ENCODE measurements at regions not wholly inside any gene's neighbourhood (a gene's known extent, or its start where the extent isn't known, plus 50 kb on each side); places are given as distances from the start of the nearest gene placed in this dataset.
A peak's percentile ranks its signal among the peaks of the same experiment; 100 is the strongest.

DNA sequence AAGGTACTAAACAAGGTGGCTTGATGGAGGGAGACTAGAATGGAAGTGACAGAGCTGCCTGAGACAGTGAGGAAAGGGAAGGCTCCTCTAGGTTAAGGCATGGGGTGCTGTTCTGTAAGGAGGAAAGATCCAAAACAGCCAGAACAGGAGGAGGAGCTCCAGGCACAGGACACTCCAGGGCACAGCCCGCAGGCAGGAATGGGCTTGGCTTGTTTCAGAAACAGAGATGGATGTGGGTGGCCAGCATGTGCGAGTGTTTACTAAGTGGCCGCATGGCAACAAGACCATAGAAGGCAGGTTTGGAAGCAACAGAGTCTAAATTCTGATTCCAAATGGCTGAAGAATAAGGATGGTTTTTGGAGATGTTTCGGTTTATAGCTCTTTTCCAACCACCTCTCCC is 889.1 kb downstream of the AACS start:
- no peaks in the 10 kb centered on the region for H3K4me1 Mint-ChIP-seq
- H3K27me3 Mint-ChIP-seq: no peaks in the 10 kb centered on the region
- ATAC-seq: no peak
- peaks cover 13 to 34% of the 10 kb centered on the region in 2 donors for H3K9me3 Mint-ChIP-seq
- H3K4me3 Mint-ChIP-seq: no peak overlapping the region
- DNase-seq: no peak
- no peak overlapping the region for H3K27ac Mint-ChIP-seq

- ATAC-seq: no peak
- no peaks in the 10 kb centered on the region for H3K4me1 Mint-ChIP-seq
- no peak overlapping the region for H3K27ac Mint-ChIP-seq
- peaks cover 8 to 39% of the 10 kb centered on the region in 2 donors for H3K9me3 Mint-ChIP-seq
- H3K27me3 Mint-ChIP-seq: no peaks in the 10 kb centered on the region
- H3K4me3 Mint-ChIP-seq: no peak overlapping the region
- no peak for DNase-seq
Measured at GRCh38 chr12:125956186-125956585, 891.0 kb downstream of the AACS start.

DNA sequence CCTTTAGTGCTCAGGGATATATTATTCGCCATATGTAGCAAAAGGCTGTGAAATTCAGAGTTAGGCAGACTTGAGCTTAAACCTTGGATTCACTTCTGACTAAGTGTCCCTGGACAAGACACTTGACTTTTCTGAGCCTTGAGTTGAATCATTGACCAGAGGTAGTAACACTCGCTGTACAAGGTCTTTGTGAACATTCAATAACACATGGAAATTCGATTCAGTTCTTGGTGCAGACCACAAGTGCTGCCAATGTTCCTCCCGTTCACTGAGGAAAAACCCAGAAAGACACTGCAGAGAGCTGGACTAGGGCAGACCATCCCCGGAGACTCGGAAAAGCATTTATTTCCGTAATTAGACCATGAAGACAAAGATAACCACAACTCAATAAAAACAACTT is 901.4 kb downstream of the AACS start:
- Mint-ChIP-seq H3K27me3 (no peaks in the 10 kb centered on the region), H3K27ac (no peak overlapping the region), H3K4me3 (no peak overlapping the region), H3K9me3 (peaks cover 12 to 22% of the 10 kb centered on the region in 2 donors), H3K4me1 (no peaks in the 10 kb centered on the region)
- DNase-seq: no peak
- ATAC-seq: no peak

- no peaks in the 10 kb centered on the region for H3K27me3 Mint-ChIP-seq
- no peak overlapping the region for H3K4me3 Mint-ChIP-seq
- DNase-seq (no peak), ATAC-seq (no peak)
- H3K4me1 Mint-ChIP-seq: no peaks in the 10 kb centered on the region
- peaks cover 12 to 15% of the 10 kb centered on the region in 2 donors for H3K9me3 Mint-ChIP-seq
- H3K27ac Mint-ChIP-seq: no peak overlapping the region
Measured at GRCh38 chr12:125968413-125968812, 903.2 kb downstream of the AACS start.

DNA sequence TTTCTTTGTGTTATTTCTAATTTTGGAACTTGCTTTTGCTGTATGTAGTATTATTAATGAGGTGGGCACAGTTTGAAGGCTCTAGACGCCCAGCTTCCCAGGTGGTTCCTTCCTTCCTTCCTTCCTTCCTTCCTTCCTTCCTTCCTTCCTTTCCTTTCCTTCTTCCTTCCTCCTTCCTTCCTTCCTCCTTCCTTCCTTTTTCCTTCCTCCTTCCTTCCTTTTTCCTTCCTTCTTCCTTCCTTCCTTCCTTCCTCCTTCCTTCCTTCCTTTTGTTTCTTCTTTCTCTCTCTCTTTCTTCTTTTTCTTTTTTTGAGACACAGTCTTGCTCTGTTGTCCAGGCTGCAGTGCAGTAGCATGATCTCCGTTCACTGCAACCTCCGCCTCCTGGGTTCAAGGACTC is 906.7 kb downstream of the AACS start:
- H3K4me1 Mint-ChIP-seq: no peaks in the 10 kb centered on the region
- no peak overlapping the region for H3K27ac Mint-ChIP-seq
- no peak overlapping the region for H3K4me3 Mint-ChIP-seq
- ATAC-seq (no peak), DNase-seq (no peak)
- H3K9me3 Mint-ChIP-seq: peaks cover under 1 to 4% of the 10 kb centered on the region in 2 donors
- no peaks in the 10 kb centered on the region for H3K27me3 Mint-ChIP-seq

DNA sequence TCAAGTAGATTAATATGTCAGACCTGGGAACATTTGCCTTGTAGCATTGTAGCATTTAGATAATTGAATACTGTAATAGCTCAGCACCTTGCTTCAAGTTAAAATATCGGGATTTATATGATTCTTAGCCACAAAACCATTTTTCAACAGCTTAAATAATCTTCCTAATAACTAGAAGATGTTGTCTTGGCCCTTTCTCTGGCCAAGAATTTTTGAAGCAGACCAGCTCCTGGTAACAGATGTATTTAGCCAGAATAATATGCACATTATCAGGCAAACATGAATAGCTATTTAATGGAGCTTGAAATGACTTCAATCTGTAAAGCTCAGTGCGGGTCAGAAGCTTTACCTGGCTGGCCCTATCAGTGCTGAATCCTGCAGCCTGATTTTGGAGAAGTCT is 913.1 kb downstream of the AACS start:
- Mint-ChIP-seq H3K4me3 (no peak overlapping the region), H3K9me3 (peaks cover 0 to 4% of the 10 kb centered on the region in 2 donors), H3K4me1 (no peaks in the 10 kb centered on the region), H3K27me3 (peaks cover 19% of the 10 kb centered on the region), H3K27ac (no peak overlapping the region)
- no peak for DNase-seq
- ATAC-seq: no peak

- Mint-ChIP-seq H3K4me3 (no peak overlapping the region), H3K27ac (no peak overlapping the region), H3K27me3 (peaks cover 52% of the 10 kb centered on the region), H3K4me1 (peaks cover 7% of the 10 kb centered on the region), H3K9me3 (no peaks in the 10 kb centered on the region)
- DNase-seq: no peak
- ATAC-seq: no peak
Measured at GRCh38 chr12:125981610-125982253, 916.5 kb downstream of the AACS start.

- Mint-ChIP-seq H3K4me3 (peak overlapping the region in 1 of 2 donors; percentile 57), H3K27ac (no peak overlapping the region), H3K4me1 (peaks cover 7% of the 10 kb centered on the region), H3K27me3 (peaks cover 52% of the 10 kb centered on the region), H3K9me3 (peaks cover 0 to 5% of the 10 kb centered on the region in 2 donors)
- DNase-seq (peak; percentile 2 to 9), ATAC-seq (peak; percentile 65)
Measured at GRCh38 chr12:125983094-125983783, 918.0 kb downstream of the AACS start.

DNA sequence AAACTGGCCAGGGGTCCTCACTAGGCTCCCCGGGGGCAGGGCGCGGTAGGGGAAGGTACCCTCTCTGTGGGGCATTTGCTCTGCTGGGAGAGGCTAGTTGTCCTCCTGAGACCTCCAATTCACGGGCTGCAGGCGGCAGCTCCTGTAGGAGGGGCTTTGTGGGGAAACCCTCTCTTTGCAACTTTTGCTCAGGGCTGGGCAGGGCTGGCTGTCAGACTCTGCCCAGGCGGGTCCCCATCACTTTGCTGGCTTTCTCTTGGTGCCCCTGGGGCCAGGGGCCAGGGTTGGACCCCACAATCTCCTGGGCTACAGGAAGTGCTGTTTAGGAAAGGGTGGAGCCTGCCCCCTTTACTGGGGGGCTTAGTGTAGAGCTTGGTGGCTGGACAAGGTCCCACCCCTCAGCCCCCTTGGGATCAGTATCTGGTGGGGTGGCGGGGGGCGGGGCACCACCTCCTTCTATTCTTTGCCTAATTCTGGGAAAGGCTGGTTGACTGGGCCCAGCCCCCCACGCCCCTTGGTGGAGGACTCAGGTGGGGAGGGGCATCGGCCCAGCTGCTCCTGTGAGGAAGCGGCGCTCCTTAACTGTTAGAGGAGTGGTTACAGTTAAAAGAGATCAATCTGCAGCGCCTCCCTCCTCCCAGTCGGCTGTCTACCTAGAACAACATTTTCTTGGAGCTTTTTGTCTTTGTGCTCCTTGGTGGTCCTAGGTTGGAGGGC is 918.7 kb downstream of the AACS start:
- ATAC-seq: peak; percentile 53
- H3K4me3 Mint-ChIP-seq: peak overlapping the region in 1 of 2 donors; percentile 57
- H3K9me3 Mint-ChIP-seq: peaks cover 0 to 5% of the 10 kb centered on the region in 2 donors

GRCh38 chr12:125988545-125988944 is 923.3 kb downstream of the AACS start:
- ATAC-seq (no peak), DNase-seq (no peak)
- Mint-ChIP-seq H3K4me3 (no peak overlapping the region), H3K27ac (no peak overlapping the region), H3K4me1 (peaks cover 7% of the 10 kb centered on the region), H3K9me3 (peaks cover 0 to 5% of the 10 kb centered on the region in 2 donors), H3K27me3 (peaks cover 30% of the 10 kb centered on the region)

More for the DNA sequence above, 918.7 kb downstream of the AACS start:
- no peak overlapping the region for H3K27ac Mint-ChIP-seq
- no peak for DNase-seq
- peaks cover 7% of the 10 kb centered on the region for H3K4me1 Mint-ChIP-seq
- H3K27me3 Mint-ChIP-seq: peaks cover 52% of the 10 kb centered on the region

- Mint-ChIP-seq H3K27ac (no peak overlapping the region), H3K9me3 (peaks cover 0 to 5% of the 10 kb centered on the region in 2 donors), H3K4me3 (no peak overlapping the region), H3K4me1 (no peaks in the 10 kb centered on the region), H3K27me3 (peaks cover 19% of the 10 kb centered on the region)
- ATAC-seq (no peak), DNase-seq (no peak)
Measured at GRCh38 chr12:125989696-125990095, 924.5 kb downstream of the AACS start.

GRCh38 chr12:125996443-125996842 is 931.2 kb downstream of the AACS start:
- H3K4me3 Mint-ChIP-seq: no peak overlapping the region
- H3K27ac Mint-ChIP-seq: no peak overlapping the region
- H3K27me3 Mint-ChIP-seq: no peaks in the 10 kb centered on the region
- H3K9me3 Mint-ChIP-seq: no peaks in the 10 kb centered on the region
- H3K4me1 Mint-ChIP-seq: no peaks in the 10 kb centered on the region
- DNase-seq: no peak
- ATAC-seq: no peak

GRCh38 chr12:125999628-126000027 is 934.4 kb downstream of the AACS start:
- H3K27ac Mint-ChIP-seq: no peak overlapping the region
- no peak for DNase-seq
- no peaks in the 10 kb centered on the region for H3K27me3 Mint-ChIP-seq
- H3K9me3 Mint-ChIP-seq: peaks cover 11 to 18% of the 10 kb centered on the region in 2 donors
- no peak overlapping the region for H3K4me3 Mint-ChIP-seq
- H3K4me1 Mint-ChIP-seq: no peaks in the 10 kb centered on the region
- ATAC-seq: no peak

DNA sequence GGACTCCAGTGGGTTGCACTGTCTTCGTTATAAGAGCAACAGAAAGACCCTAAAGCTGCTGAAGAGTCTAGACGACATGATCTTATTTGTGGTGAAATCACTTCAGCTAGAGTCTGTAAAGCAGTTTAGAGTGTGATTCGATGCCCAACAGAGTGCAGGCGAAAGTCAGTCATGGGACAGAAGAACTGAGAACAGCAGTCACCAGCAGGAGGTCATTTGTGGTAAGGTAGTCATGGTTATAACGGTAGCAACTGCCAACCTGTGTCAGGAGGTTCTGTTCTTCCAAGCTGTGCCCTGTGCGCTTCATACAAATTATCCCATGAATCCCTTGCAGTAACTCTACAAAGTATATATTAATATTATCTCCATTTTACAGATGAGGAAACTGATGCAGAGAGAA is 954.1 kb downstream of the AACS start:
- Mint-ChIP-seq H3K4me3 (no peak overlapping the region), H3K4me1 (no peaks in the 10 kb centered on the region), H3K27ac (no peak overlapping the region), H3K9me3 (peaks cover 0 to 26% of the 10 kb centered on the region in 2 donors), H3K27me3 (no peaks in the 10 kb centered on the region)
- ATAC-seq: no peak
- DNase-seq: no peak

DNA sequence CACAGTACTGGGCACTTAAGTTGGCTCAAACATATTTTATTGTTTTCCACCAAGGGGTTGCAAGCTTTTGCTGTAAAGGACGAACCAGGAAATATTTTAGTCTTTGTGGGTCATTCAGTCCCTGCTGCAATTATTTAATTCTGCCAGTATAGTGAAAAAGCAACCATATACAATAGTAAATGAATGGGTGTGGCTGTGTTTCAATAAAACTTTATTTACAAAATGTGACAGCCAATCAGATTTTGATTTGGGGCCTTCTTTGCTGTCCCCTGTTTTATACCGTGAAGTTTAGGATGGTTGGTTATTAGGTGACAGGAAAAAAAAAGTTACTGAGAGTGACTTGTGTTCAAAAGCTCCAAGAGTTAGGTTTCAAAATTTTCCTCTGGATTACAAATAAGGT is 956.4 kb downstream of the AACS start:
- Mint-ChIP-seq H3K27ac (no peak overlapping the region), H3K27me3 (no peaks in the 10 kb centered on the region), H3K4me3 (no peak overlapping the region), H3K4me1 (no peaks in the 10 kb centered on the region), H3K9me3 (peaks cover 0 to 26% of the 10 kb centered on the region in 2 donors)
- ATAC-seq (no peak), DNase-seq (no peak)

DNA sequence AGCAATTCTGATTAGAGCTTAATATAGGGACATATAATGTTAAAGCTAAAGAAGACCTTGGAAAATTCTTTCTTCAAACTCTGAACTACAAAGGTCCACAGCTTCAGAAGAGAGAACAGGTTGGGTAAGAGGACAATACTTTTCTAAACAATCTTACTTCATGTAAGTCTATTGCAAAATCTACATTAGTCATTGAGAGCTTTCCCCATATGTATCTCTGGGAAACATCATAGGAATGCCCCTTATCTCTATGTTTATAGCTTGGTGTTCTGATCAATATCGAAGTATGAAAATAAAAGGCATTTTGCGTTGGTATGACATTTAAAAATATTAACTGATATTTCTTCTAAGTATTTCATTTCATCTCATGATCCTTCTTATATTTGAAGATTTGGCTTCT is 962.6 kb downstream of the AACS start:
- ATAC-seq (no peak), DNase-seq (no peak)
- Mint-ChIP-seq H3K27me3 (no peaks in the 10 kb centered on the region), H3K4me3 (no peak overlapping the region), H3K9me3 (peaks cover 0 to 9% of the 10 kb centered on the region in 2 donors), H3K27ac (no peak overlapping the region), H3K4me1 (no peaks in the 10 kb centered on the region)
